ENCODE measurements at regions not wholly inside any gene's neighbourhood (a gene's known extent, or its start where the extent isn't known, plus 50 kb on each side); places are given as distances from the start of the nearest gene placed in this dataset.

GRCh38 chr13:99911965-99912566 is 59.5 kb downstream of the ZIC5 start:
- DNase-seq (ENCODE audit: low read depth): no peak

GRCh38 chr13:99911069-99911964 is 60.2 kb downstream of the ZIC5 start:
- DNase-seq (ENCODE audit: low read depth): no peak

- DNase-seq (ENCODE audit: low read depth): peak; percentile 26
Observed at GRCh38 chr13:99909836-99910619, 61.5 kb downstream of the ZIC5 start.

- DNase-seq (ENCODE audit: low read depth): no peak
Observed at GRCh38 chr13:99909097-99909835, 62.3 kb downstream of the ZIC5 start.

- DNase-seq (ENCODE audit: low read depth): no peak
Observed at GRCh38 chr13:99908140-99908803, 63.3 kb downstream of the ZIC5 start.

- no peak for DNase-seq (ENCODE audit: low read depth)
Observed at GRCh38 chr13:99907627-99908026, 63.9 kb downstream of the ZIC5 start.

GRCh38 chr13:99907038-99907437 is 64.5 kb downstream of the ZIC5 start:
- DNase-seq (ENCODE audit: low read depth): no peak

GRCh38 chr13:99905814-99906213 is 65.8 kb downstream of the ZIC5 start:
- no peak for DNase-seq (ENCODE audit: low read depth)

GRCh38 chr13:99905224-99905623 is 66.3 kb downstream of the ZIC5 start:
- peak; percentile 36 for DNase-seq (ENCODE audit: low read depth)

GRCh38 chr13:99903140-99903539 is 68.4 kb downstream of the ZIC5 start:
- no peak for DNase-seq (ENCODE audit: low read depth)

- no peak for DNase-seq (ENCODE audit: low read depth)
Observed at GRCh38 chr13:99902657-99903056, 68.9 kb downstream of the ZIC5 start.

GRCh38 chr13:99900960-99901359 is 70.6 kb downstream of the ZIC5 start:
- DNase-seq (ENCODE audit: low read depth): no peak

- DNase-seq (ENCODE audit: low read depth): no peak
Observed at GRCh38 chr13:99898421-99898820, 73.1 kb downstream of the ZIC5 start.

GRCh38 chr13:99897076-99897440 is 74.5 kb downstream of the ZIC5 start:
- no peak for DNase-seq (ENCODE audit: low read depth)

GRCh38 chr13:99896369-99897075 is 75.0 kb downstream of the ZIC5 start:
- no peak for DNase-seq (ENCODE audit: low read depth)

- DNase-seq (ENCODE audit: low read depth): no peak
Observed at GRCh38 chr13:99895444-99896368, 75.9 kb downstream of the ZIC5 start.

- no peak for DNase-seq (ENCODE audit: low read depth)
Observed at GRCh38 chr13:99894840-99895443, 76.6 kb downstream of the ZIC5 start.

GRCh38 chr13:99894105-99894839 is 77.3 kb downstream of the ZIC5 start:
- DNase-seq (ENCODE audit: low read depth): no peak
